GM20431 (cell line): ENCODE measurements at regions not wholly inside any gene's neighbourhood (a gene's known extent, or its start where the extent isn't known, plus 50 kb on each side); places are given as distances from the start of the nearest gene placed in this dataset.

Experiments used
- in situ Hi-C: fragments of 300-500 bp; cut with MseI, MboI; formaldehyde crosslinking; loops from one replicate; pipeline ENCODE4 v1.15.0; 2020; ENCODE audit warnings: low sequenced_read_pairs; ENCODE audit not compliant: unreplicated experiment

GRCh38 chr15:95874637-95875036 lies 455.9 kb upstream of the NR2F2 start:
- in situ Hi-C loops: no loop called here

DNA sequence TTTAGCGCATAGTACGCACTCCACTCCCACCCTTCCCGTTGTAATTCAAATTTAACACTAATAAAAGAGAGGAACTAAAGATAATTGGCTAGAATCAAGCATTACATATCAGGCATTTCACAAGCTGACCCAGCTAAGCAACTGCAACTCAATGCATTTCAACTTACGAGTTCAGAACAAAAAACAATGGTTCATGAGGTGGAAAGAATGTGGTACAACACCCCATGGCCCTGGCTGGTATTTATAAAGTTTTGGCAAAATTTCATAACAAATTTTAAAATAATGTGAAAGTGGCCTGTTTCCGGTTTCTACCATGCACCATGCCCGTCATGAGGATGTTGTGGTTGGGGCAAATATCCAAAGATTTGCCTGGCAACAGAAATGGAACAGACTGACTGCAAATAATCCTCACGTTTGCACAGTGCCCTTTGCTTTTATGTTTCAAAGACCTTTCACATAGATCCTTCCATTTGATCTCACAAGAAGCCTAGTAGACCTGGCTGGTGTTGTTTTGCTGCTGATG lies 455.3 kb upstream of the NR2F2 start:
- in situ Hi-C loops: no loop called here

DNA sequence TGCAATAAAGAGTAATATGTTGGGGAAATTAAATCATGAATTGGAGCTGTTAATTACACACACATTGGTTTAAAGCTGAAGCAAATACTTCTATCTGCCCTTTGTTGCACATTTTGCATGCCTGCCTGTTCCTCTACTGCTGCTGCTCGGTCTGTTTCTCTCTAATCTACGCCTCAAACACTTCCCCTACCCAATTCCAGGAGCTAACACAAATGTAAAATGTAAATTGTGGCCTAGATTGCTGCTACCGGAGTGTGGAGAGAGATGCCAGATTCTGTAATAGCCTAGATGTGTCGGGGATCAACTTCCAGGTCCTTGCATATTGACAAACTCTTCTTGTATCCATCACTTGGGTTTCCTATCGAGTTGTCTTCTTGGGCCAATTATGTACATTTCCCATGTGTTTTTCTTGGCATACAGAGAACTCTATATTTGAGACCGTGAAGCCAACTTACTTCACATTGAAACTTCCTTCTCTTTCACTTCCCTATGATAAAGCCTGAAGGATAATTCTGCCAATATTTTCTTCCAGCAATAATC lies 450.4 kb upstream of the NR2F2 start:
- in situ Hi-C loops: no loop called here

DNA sequence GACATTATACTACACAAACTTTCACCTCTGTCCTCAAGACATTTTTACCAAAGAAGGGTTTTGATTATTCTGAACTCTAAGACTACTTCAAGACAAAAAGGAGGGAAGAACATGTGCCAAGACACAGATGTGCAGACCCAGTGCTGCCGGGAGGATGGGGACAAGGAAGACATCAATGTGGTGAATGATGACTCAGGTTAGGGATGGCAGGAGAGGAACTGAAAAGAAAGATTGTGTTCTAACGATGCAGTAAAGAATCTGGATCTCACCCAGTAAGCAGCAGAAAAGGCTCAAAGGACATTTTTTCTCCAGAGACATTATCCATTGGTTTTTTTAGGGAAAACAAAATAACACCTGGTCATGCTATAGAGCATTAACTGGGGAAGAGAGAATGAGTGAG lies 449.9 kb upstream of the NR2F2 start:
- in situ Hi-C loops: no loop called here

- in situ Hi-C loops: no loop called here
Observed at GRCh38 chr15:95883064-95883463, 447.4 kb upstream of the NR2F2 start.

- in situ Hi-C loops: no loop called here
Observed at GRCh38 chr15:95884276-95884675, 446.2 kb upstream of the NR2F2 start.

DNA sequence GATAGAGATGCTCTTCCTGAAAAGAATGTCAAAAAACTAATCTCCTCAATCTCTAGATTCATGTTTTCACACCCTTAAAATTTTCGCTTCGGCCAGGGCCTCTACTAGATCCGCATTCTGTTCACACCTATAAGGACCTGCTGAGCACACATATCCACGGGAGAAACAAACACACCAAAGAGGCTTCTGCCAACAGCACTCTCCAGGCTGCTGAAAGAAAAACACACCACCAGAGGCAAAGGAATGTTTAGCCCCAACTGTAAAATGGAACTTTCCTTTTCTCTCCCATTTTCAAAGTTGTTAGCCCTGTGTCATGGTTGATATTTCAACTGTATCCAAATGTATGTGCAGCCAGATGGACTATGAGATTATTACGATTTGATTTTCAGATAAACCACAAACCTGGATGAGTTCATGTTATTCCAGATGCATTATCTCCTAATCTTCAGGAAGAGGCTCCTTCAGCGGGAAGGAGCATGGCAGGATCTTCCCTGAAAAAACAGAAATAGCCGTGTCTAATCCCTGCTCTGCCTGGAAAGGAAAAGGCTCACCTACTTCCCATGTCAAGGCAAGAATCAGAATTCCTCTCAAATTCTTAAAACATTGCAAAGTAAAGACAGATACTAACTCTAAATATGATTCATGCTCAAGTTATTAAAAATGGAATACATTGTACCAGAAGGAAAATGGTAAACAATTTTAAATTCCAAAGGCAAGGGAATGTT lies 442.7 kb upstream of the NR2F2 start:
- in situ Hi-C loops: no loop called here

- in situ Hi-C loops: no loop called here
Observed at GRCh38 chr15:95888762-95889161, 441.7 kb upstream of the NR2F2 start.

DNA sequence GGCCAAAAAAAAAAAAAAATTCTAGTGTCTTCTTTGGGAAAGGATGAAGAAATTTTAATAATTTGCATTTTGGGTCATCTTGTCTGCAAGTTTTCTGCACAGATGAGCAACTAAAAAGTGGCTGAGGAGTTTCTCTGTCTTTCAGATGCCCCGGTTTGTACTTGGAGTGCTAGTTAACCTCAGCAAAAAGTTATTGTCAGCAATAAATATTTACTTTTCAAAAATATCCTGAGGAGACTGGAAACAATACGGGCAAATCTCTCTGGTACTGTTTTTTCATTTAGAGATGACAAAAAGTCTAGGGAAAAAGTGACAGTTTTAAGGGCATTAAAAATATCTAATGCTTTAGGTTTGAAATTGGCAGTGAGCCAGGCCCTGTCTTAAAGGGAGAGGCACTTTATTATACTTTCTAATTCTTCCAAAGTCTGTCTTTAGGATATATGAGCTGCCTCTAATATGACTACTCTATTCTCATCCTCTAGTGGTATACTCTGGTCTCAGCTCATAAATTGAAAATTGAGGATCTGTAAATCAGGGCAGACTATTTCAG lies 436.0 kb upstream of the NR2F2 start:
- in situ Hi-C loops: no loop called here

- in situ Hi-C loops: no loop called here
Observed at GRCh38 chr15:95895508-95895907, 435.0 kb upstream of the NR2F2 start.

DNA sequence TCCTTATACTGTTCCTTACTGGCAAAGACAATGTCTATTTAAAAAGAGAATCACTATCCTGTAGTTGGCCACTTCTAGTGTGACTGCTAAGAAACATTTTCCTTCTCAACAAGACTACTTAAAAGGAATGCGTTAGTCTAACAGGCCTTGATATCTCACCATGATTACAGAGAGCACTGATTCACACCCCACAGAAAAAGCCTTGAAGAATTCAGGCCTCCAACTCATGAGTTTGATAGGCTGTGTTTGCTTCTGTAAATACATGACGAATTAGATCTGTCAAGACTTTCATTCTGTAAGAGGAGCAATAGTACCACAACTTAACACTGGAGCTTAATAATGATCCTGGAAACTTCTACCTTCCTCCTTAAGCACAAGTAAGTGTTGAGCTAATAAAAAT lies 432.8 kb upstream of the NR2F2 start:
- in situ Hi-C loops: no loop called here

GRCh38 chr15:95898761-95899160 lies 431.7 kb upstream of the NR2F2 start:
- in situ Hi-C loops: no loop called here

- in situ Hi-C loops: no loop called here
Observed at GRCh38 chr15:95901271-95901670, 429.2 kb upstream of the NR2F2 start.

GRCh38 chr15:95902606-95903005 lies 427.9 kb upstream of the NR2F2 start:
- in situ Hi-C loops: no loop called here

- in situ Hi-C loops: no loop called here
Observed at GRCh38 chr15:95903352-95903751, 427.1 kb upstream of the NR2F2 start.

- in situ Hi-C loops: no loop called here
Observed at GRCh38 chr15:95910643-95911212, 419.8 kb upstream of the NR2F2 start.

DNA sequence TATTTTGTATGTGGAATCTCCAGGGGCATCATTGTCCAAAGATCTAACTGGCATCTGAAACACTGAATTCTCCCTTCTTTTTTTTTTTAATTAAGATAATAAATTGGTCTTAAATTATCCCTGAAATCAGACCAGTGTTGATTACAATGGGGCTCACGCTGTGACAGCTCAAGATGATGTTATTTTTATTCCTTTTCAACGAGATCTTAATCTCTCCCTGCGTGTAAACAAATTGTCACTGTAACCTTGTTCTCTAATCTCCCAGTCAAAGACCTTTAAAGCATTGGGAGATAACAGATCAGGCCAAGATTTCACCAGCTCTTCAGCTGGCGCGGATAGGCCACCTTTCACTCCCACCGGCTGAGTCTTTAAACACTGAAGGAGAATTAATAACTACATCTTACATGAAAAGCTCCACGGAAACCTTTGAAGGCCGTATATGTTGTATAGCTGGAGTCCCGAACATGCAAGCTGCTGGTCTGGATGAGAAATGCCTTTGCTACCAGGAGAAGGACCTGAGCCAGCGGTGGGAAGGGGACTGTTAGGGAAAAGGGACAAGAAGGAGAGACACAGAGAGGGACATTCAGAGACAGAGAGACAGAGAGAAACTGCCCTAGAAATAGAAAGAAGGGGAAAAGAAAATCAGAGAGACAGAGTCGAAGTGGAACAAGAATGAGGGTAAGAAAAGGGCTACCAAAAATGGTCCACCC lies 418.8 kb upstream of the NR2F2 start:
- in situ Hi-C loops: no loop called here

- in situ Hi-C loops: no loop called here
Observed at GRCh38 chr15:95912280-95912625, 418.2 kb upstream of the NR2F2 start.

GRCh38 chr15:95912728-95913127 lies 417.8 kb upstream of the NR2F2 start:
- in situ Hi-C loops: no loop called here

- in situ Hi-C loops: no loop called here
Observed at GRCh38 chr15:95916568-95916967, 413.9 kb upstream of the NR2F2 start.

DNA sequence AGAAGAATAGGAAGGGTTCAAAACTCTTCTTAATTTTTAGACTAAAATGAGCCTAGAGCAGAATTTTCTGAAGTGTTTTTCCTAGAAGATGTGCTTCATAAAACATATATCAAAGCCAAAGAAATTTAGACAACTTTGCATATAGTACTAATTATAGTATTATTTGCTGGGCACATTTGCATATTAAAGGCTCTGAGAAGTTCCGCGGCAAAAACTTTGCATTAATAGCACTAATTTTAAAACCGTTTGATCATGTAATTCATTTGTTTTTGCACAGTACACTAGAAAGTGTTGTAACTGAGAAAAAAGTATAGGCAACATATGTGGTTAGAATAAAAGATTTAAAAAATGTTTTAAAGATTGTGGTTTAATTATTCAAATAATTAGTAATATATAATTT lies 412.0 kb upstream of the NR2F2 start:
- in situ Hi-C loops: no loop called here
